GM18861 (cell line): ENCODE measurements at regions not wholly inside any gene's neighbourhood (a gene's known extent, or its start where the extent isn't known, plus 50 kb on each side); places are given as distances from the start of the nearest gene placed in this dataset.
"Not testable (repeated sequence)": the region's sequence is repeated elsewhere in the genome, so short reads cannot be mapped to it uniquely, and the experiment has no call there.

Experiments
- ATAC-seq: cut with Tn5 transposase; IDR thresholded peaks from one replicate; pipeline ENCODE4 v1.9.1; 2021; ENCODE audit not compliant: unreplicated experiment

- ATAC-seq, result no peak
These were observed 612.1 kb downstream of the VGLL3 start for GRCh38 chr3:86378829-86379228.

- not testable (repeated sequence) for ATAC-seq
These were observed 655.4 kb downstream of the VGLL3 start for GRCh38 chr3:86335566-86335965.

GRCh38 chr3:86333636-86334035 is 657.3 kb downstream of the VGLL3 start:
- ATAC-seq, result no peak

GRCh38 chr3:86303935-86304334 is 687.0 kb downstream of the VGLL3 start:
- ATAC-seq, result no peak

DNA sequence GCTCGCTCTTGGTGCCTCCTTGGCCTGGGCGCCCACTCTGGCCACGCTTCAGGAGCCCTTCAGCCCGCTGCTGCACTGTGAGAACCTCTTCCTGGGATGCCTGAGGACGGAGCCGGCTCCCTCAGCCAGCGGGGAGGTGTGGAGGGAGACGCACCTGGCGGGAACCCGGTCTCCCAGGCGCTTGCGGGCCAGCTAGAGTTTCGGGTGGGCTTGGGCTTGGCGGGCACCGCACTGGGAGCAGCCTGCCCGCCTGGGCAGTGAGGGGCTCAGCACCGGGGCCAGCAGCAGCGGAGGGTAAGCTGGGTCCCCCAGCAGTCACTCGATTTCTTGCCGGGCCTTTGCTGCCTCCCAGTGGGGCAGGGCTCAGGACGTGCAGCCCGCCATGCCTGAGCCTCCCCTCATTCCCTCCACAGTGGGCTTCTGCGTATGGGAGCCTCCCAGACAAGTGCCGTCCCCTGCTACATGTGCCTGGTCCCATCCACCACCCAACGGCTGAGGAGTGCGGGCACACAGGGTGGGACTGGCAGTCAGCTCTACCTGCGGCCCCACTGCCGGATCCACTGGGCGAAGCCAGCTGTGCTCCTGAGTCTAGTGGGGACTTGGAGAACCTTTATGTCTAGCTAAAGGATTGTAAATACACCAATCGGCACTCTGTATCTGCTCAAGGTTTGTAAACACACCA is 708.7 kb downstream of the VGLL3 start:
- ATAC-seq, result no peak

GRCh38 chr3:86269364-86270155 is 721.4 kb downstream of the VGLL3 start:
- ATAC-seq, result no peak

DNA sequence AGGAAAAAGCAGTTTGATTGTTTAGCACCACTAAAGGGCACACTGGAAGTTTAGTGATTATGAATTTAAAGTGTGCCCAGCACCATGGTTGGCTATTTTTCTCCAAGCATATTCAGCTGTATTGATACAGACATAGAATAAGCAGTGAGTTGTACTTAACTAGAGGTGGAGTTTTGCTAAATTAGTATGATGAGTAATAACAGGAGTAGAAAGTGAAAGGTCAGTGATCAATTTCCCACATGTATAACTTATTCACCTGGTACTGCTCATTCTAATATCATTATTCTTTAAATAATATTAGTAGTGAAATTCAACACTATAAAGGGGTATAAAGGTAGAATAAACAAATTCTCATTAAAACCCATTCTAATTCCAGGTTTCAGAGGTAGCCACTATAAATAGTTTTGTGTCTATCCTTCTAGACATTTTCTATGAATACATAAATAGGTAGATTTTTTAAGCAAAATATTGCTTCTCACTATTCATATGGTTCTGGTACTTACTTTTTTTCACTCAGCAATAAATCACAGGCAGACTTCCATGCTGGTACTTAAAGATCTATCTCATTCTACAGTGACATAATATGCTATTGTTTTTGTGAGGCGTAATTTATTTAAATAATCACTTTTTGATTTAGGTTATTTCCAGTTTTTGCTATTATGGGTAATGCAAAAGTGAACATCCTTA is 732.9 kb downstream of the VGLL3 start:
- ATAC-seq, result peak; percentile 80

GRCh38 chr3:86254480-86254879 is 736.5 kb downstream of the VGLL3 start:
- no peak for ATAC-seq

- ATAC-seq, result no peak
These were observed 739.2 kb downstream of the VGLL3 start for GRCh38 chr3:86251781-86252180.

- ATAC-seq, result no peak
These were observed 741.1 kb downstream of the VGLL3 start for GRCh38 chr3:86249833-86250232.

- ATAC-seq, result no peak
These were observed 745.6 kb downstream of the VGLL3 start for GRCh38 chr3:86245360-86245759.

DNA sequence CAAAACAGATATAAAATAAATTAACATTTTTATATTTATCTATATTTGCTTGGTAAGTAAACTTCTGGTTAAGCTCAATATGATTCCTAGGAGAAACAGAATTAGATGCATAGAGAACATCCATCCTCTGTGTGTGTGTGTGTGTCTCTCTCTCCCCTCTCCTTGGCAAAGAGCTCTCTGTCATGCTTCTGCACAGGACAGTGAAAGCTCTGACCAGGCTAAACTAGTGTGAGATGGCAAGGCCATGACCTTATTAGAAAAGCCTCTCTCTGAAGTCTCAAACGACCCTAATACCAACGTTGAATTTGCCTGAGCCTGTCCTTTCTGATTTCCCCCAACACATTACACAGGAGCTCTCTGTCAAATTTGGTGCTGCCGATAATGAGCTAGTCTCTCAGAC is 746.0 kb downstream of the VGLL3 start:
- ATAC-seq, result no peak

GRCh38 chr3:86239946-86240345 is 751.0 kb downstream of the VGLL3 start:
- ATAC-seq, result no peak

GRCh38 chr3:86234506-86235254 is 756.3 kb downstream of the VGLL3 start:
- ATAC-seq, result no peak

DNA sequence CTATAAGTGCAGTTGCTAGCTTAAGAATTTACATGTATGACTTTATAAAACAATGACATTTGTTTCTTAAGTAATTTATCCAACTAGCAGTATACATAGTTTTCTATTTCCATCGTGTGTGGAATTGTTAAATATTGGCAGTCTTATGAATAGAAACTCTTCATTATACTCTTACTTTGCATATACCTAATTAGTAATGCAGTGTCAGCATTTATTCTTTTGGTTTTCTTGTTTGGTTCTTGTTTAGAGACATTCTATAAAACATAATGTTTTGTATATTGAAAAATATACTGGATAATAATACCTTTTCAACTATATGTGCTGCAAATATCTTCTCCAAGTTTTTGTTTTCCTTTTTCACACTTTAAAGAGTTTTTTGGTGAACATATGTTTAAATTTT is 760.2 kb downstream of the VGLL3 start:
- ATAC-seq, result no peak

GRCh38 chr3:86229775-86230094 is 761.2 kb downstream of the VGLL3 start:
- no peak for ATAC-seq

DNA sequence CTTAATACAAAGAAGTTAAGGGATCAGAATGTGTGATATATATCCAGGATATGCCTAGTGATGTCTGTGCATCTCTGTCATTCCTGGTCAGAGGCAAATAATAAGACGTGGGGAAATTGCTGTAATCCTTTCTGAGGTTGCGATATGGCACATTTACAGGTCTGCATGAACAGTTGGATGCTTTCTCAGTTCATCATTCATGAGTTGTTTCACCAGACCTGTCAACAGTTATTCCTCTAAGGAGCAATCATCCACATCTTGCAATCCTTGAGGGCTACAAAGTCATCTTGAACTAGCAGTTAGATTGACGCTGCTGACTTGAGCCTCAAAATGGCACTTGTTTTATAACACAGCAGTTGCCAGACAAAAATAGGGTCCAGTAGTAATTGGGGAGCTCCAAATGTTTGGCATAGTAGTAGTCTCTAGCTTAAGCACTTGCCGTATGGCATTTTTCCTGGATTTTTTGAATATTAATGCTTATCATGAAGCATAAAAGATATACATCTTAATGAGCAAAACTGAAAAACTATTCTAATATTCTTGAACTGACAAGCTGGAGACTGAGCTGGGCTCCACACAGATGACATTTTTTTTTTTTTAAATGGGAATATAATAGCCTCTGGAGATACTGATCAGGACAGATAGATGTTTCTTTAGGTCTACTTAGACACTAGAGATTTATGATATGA is 761.7 kb downstream of the VGLL3 start:
- ATAC-seq, result no peak

DNA sequence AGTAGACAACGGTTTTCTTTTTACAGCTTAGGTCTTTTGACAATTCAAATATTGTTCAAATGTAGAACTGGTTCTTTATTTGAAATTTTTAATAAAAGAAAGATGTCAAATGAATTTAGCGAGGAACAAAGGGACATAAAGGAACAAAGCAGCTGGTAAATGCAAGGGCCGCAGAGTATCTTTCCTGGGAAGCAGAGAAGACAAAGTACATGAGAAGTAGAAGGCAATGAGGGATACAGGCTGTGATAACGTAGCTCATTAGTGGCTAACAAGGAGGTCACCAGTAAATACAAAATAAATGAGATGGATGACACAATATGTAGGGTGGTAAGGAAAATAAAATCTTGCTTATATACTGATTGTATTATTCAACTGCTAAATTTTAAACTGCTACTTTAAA is 762.8 kb downstream of the VGLL3 start:
- ATAC-seq, result no peak

GRCh38 chr3:86225461-86225860 is 765.5 kb downstream of the VGLL3 start:
- ATAC-seq, result no peak

GRCh38 chr3:86221601-86222000 is 769.3 kb downstream of the VGLL3 start:
- no peak for ATAC-seq

GRCh38 chr3:86208772-86209171 is 782.2 kb downstream of the VGLL3 start:
- ATAC-seq, result no peak
